RCC 7860 (cell line): ENCODE measurements at regions not wholly inside any gene's neighbourhood (a gene's known extent, or its start where the extent isn't known, plus 50 kb on each side); places are given as distances from the start of the nearest gene placed in this dataset.

Experiments
- DNase-seq: peaks from one replicate; pipeline ENCODE4 v3.0.0-alpha.2; 2015; ENCODE audit warnings: low spot score
- FAIRE-seq: peaks from 2 replicates; lab custom pipeline; 2012; peaks lifted over from hg19 to GRCh38; lab: Jason Lieb, UNC

- DNase-seq = no peak
- FAIRE-seq = no peak
Observed at GRCh38 chr4:124243671-124244366, 468.7 kb downstream of the ANKRD50 start.

GRCh38 chr4:124253080-124253479 is 459.5 kb downstream of the ANKRD50 start:
- DNase-seq (no peak), FAIRE-seq (no peak)

- peak; percentile 4 for FAIRE-seq
- peak; percentile 24 for DNase-seq
Observed at GRCh38 chr4:124262211-124263179, 450.0 kb downstream of the ANKRD50 start.

DNA sequence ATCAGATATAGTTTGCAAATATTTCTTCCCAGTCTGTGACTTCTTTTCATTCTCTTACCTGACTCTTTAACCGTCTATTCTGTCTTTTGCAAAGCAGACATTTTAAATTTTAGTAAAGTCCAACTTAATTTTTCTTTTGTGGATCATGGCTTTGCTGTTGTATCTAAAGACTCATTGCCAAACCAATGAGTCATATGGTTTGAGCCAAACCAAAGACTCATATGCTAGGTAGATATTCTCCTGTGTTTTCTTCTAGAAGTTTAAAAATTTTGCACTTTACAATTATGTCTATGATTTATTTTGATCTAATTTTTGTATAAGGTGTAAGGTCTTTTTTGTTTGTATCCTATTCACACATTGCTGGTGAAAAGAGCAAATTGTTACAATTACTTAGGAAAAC is 446.8 kb downstream of the ANKRD50 start:
- FAIRE-seq (no peak), DNase-seq (no peak)

- DNase-seq (no peak), FAIRE-seq (no peak)
Observed at GRCh38 chr4:124266721-124267120, 445.8 kb downstream of the ANKRD50 start.

DNA sequence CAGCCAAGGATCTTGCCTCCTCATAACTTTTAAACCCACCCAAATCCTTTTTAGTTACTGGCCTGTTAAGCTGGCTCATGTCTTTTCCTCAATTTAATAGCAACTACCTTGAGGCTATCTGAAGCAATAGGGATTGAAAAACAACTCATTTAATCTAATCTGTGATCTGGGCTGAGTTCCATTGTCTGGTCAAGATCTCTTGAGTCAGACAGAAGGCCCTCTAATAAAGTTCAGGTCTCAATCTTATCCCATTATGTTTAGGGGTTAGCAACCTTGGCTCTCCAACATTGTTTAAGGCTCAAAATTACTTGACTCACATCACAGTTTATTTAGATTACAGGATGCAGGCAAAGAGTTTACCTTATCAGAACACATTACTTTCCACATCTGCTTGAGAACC is 436.1 kb downstream of the ANKRD50 start:
- no peak for FAIRE-seq
- DNase-seq = no peak

DNA sequence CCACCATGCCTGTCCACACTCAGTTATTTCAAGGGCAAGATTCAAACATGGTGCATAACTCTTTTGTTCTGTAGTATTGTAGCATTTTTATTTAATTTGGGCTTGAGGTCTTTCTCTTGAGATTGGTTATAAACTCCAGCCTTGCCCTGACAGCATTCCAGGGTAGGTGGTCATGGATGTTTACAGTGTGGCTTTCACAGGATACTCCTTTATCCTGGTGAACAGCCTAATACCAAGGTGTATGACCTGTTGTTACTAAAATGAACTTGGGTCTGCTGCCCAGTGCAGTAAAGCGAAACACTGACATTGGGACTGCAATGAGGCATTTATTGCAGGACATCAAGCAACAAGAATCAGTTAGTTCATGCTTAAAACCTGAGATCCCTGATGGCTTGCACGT is 434.8 kb downstream of the ANKRD50 start:
- FAIRE-seq (no peak), DNase-seq (no peak)

DNA sequence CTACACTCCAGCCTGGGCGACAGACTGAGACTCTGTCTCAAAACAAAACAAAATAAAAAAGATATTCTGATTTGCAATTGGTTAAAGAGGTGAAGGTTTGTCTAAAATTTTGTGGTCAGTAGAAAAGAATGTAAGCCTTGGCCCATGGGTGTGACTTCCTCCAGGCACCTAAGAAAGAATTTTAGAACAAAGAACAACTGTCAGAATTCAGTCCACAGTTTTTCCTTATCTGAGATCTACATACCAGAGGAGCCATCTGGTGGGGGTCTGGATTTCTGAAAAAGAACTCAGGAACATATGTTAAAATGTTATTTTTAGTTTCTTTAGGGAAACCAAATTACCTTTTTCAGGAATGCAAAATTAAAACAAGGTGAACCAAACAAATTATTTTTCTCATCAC is 434.1 kb downstream of the ANKRD50 start:
- FAIRE-seq (no peak), DNase-seq (no peak)

DNA sequence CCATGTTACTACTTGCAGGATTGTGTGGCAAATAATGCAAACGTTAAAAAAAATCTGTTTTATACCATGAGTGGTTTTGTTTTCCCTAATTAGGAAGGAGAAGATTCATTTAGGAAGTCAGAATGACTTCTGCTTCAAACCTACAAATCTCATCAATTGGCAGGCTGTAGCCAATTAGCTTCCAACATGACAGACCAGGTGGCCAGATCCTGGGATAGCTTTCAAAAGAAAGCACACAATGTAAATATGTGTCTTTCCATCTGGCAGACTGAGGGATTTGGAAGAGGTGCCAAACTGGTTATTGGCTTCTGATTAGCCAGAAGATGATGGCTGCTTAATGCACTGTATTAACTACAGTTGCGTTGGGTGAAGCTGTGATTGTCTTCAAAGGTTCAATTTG is 432.8 kb downstream of the ANKRD50 start:
- no peak for FAIRE-seq
- no peak for DNase-seq

- DNase-seq = no peak
- no peak for FAIRE-seq
Observed at GRCh38 chr4:124282301-124282898, 430.1 kb downstream of the ANKRD50 start.

DNA sequence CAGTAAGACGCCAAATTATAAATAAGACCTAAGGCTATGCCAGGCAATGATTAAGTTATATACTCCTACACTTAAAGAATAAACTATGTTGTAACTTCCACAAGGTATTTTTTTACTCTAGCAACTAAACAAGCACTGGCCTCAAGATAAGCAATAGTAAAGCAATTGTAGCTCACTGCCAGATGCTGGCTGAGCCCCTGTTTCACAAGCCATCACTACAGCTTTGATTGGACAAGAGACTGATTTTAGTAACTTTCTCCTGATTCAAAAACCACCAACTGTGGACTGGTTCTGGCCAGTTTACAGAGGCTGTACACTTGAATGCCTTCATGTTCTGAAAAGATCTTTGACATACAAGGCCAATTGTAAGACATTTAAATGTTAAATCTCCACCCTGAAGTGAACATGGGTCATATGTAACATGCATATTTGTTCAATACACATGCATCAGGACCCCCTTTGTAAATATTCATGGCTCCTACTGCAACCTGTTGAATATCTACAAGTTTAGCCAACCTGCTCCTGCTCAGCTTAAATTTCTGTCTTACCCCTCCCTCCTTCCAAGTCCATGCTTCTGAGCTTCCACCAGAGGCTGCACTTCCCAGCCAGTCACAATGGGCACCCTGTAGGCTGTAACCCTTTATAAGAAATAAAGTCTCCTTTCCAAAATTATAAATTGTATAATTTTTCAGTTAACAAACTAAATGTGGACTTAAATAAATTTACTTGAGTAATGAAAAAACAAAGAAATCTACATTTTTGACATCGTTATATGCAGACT is 423.6 kb downstream of the ANKRD50 start:
- FAIRE-seq (no peak), DNase-seq (no peak)

- no peak for FAIRE-seq
Observed at GRCh38 chr4:124290678-124291077, 421.9 kb downstream of the ANKRD50 start.

DNA sequence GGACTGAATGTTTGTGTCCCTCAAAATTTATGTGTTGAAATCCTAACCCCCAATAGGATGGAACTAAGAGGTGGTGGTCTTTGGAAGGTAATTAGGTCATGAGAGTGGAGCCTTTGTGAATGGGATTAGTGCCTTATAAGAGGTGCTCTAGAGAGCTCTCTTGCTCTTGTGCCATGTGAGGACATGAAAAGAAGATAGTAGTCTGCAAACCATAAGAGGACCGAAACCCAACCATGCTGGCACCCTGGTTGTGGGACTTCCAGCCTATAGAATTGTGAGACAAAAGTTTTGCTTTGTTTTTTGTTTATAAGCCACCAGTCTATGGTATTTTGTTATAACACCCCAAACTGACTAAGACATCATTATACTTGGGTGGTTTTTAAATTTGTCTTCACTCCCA is 417.1 kb downstream of the ANKRD50 start:
- FAIRE-seq = no peak
- DNase-seq = no peak

More at GRCh38 chr4:124290678-124291077, 421.9 kb downstream of the ANKRD50 start:
- DNase-seq = no peak

- no peak for DNase-seq
- no peak for FAIRE-seq
Observed at GRCh38 chr4:124304941-124305340, 407.6 kb downstream of the ANKRD50 start.

DNA sequence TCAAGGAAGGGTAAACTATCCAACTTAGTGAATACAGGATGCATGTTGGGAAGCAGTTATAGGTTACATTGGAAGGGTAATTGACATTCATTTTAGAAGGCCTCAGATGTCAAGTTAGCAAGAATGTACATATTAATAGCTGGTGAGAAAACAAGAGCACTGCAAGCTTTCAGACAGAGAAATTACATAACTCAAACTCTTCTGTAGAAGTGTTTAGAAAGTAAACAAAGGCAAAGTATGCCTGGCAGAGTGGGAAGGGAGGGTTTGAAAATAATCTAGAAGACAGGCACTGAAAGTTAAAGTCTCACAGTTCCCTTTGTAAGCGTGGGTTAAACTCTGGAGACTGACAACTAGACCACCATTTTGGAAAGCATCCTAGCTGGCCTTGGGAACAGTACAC is 406.2 kb downstream of the ANKRD50 start:
- FAIRE-seq = no peak
- no peak for DNase-seq

DNA sequence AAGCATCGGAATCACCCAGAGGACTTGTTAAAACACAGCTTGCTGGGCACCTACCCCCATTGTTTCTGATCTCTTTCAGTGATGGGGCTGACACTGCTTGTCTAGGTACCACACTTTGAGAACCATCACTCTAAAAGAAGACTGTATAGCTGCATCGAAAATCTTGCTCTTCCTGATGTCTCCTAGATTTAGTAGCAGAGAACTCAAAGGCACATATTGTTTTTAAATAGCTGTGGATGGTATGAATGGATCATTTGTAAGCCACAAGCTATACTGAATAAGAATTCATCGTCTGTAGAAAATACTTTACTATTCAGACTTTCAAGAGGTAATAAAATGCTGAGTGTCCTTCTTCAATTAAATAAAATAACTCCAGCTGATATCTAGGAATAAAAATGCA is 405.4 kb downstream of the ANKRD50 start:
- no peak for DNase-seq
- no peak for FAIRE-seq

- FAIRE-seq = no peak
- no peak for DNase-seq
Observed at GRCh38 chr4:124318292-124318691, 394.2 kb downstream of the ANKRD50 start.

- DNase-seq = no peak
- no peak for FAIRE-seq
Observed at GRCh38 chr4:124321364-124321763, 391.2 kb downstream of the ANKRD50 start.

DNA sequence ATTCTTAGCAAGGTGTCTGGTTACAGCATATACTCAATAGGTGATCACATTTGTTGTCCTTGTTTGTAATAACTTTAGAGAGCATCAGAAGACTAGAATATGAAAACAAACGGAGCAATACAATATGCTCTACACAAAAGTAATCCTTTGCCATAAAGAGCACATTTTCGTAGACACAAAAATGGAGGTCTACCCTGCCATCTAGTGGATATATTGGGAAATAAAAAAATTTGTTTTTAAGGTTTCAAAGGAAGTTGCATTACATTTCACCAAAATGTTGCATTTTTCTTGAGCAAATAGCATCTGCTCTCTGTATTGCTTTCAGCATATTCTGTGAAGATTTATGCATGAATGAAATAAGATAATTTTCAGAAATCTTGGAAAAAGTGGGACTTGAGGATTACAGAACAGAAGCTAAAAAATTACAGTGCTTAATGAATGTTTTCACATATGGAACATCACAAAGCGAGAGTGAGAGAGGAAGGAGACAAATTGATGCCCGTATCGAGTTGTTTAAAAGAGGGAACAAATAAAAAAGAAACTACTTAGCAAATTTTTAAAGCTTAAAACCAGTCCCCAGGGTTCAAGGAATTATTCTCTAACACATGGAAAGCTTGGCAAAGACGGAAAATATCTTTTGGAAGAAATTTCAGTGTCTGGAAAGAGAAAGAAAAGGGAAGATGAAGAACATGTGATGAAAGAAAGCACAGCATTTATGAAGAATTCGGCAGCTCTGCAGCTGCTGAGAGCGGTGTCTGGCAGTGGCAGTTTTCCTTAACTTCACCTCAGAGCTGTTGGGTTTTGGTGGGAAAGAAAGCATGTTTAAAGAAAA is 390.1 kb downstream of the ANKRD50 start:
- FAIRE-seq = peak; percentile 35

GRCh38 chr4:124325690-124326089 is 386.8 kb downstream of the ANKRD50 start:
- DNase-seq = no peak
- no peak for FAIRE-seq

More for the DNA sequence above, 390.1 kb downstream of the ANKRD50 start:
- no peak for DNase-seq
